Karpas-422 (cell line): ENCODE measurements at regions not wholly inside any gene's neighbourhood (a gene's known extent, or its start where the extent isn't known, plus 50 kb on each side); places are given as distances from the start of the nearest gene placed in this dataset.

Source experiments
- DNase-seq: peaks from one replicate; pipeline ENCODE4 v3.0.0-alpha.2; 2015
- H2AFZ ChIP-seq: fragments of 200-600 bp; sonication (generic); 2 replicates; pipeline ENCODE4 v1.6.1; 2014; ENCODE audit warnings: antibody characterized with exemption, low read length, mixed read lengths
- H3K27ac ChIP-seq: fragments of 200-600 bp; sonication (generic); 2 replicates; pipeline ENCODE4 v1.5.1; 2014; ENCODE audit warnings: mild to moderate bottlenecking, low read length, moderate library complexity
- H3K27me3 ChIP-seq: fragments of 200-600 bp; sonication (generic); 2 replicates; pipeline ENCODE4 v1.6.1; 2014; ENCODE audit warnings: low read length, mixed read lengths
- H3K36me3 ChIP-seq: fragments of 200-600 bp; sonication (generic); 2 replicates; pipeline ENCODE4 v1.6.1; 2014; ENCODE audit warnings: low read length, mixed read lengths; ENCODE audit not compliant: insufficient read depth
- H3K4me1 ChIP-seq: fragments of 200-600 bp; sonication (generic); 2 replicates; pipeline ENCODE4 v1.6.1; 2014; ENCODE audit warnings: mild to moderate bottlenecking, low read length, mixed read lengths
- H3K4me2 ChIP-seq: fragments of 200-600 bp; sonication (generic); 2 replicates; pipeline ENCODE4 v1.6.1; 2014; ENCODE audit warnings: low read length, low read depth, mild to moderate bottlenecking; ENCODE audit not compliant: poor library complexity, severe bottlenecking
- H3K4me3 ChIP-seq: fragments of 200-600 bp; sonication (generic); 2 replicates; pipeline ENCODE4 v1.5.1; 2014; ENCODE audit warnings: mild to moderate bottlenecking, antibody characterized with exemption, low read length, mixed read lengths
- H3K79me2 ChIP-seq: fragments of 200-600 bp; sonication (generic); 2 replicates; pipeline ENCODE4 v1.6.1; 2014; ENCODE audit warnings: mild to moderate bottlenecking, low read length, mixed read lengths
- H3K9ac ChIP-seq: fragments of 200-600 bp; sonication (generic); 2 replicates; pipeline ENCODE4 v1.6.0; 2014; ENCODE audit warnings: low read length
- H3K9me2 ChIP-seq: fragments of 200-600 bp; sonication (generic), shearing (Covaris generic); replicated peaks from 2 replicates; pipeline ENCODE4 v1.6.0; 2014; ENCODE audit warnings: mild to moderate bottlenecking, low read length, moderate library complexity; ENCODE audit not compliant: insufficient read depth
- H3K9me3 ChIP-seq: fragments of 300-700, 200-600 bp; sonication (generic); 2 replicates; pipeline ENCODE4 v1.6.1; 2014; ENCODE audit warnings: low read length, mixed read lengths
- H4K20me1 ChIP-seq: fragments of 200-600 bp; sonication (generic); 2 replicates; pipeline ENCODE4 v1.6.1; 2014; ENCODE audit warnings: mild to moderate bottlenecking, antibody characterized with exemption, low read length, low read depth; ENCODE audit not compliant: insufficient read depth

- H4K20me1 ChIP-seq: no peaks in the 10 kb centered on the region
- H3K9me2 ChIP-seq: no peaks in the 10 kb centered on the region
- no peak overlapping the region for H3K4me2 ChIP-seq
- no peak overlapping the region for H3K4me3 ChIP-seq
- H3K36me3 ChIP-seq: no peaks in the 10 kb centered on the region
- no peaks in the 10 kb centered on the region for H3K79me2 ChIP-seq
- no peak overlapping the region for H3K27ac ChIP-seq
- H3K9me3 ChIP-seq: no peaks in the 10 kb centered on the region
- no peaks in the 10 kb centered on the region for H3K27me3 ChIP-seq
- no peak overlapping the region for H2AFZ ChIP-seq
- no peak overlapping the region for H3K9ac ChIP-seq
- DNase-seq: no peak
- peaks cover 81% of the 10 kb centered on the region for H3K4me1 ChIP-seq
Observed at GRCh38 chr17:22469101-22469880, 777.0 kb downstream of the KCNJ18 start.

- Histone ChIP-seq H3K9me3 (no peaks in the 10 kb centered on the region), H2AFZ (no peak overlapping the region), H3K36me3 (no peaks in the 10 kb centered on the region), H3K27ac (no peak overlapping the region), H3K4me1 (peaks cover 75% of the 10 kb centered on the region), H3K27me3 (no peaks in the 10 kb centered on the region), H3K79me2 (no peaks in the 10 kb centered on the region), H4K20me1 (no peaks in the 10 kb centered on the region), H3K4me3 (no peak overlapping the region), H3K9me2 (no peaks in the 10 kb centered on the region), H3K4me2 (no peak overlapping the region), H3K9ac (no peak overlapping the region)
- DNase-seq: no peak
Observed at GRCh38 chr17:22469941-22470340, 777.6 kb downstream of the KCNJ18 start.

DNA sequence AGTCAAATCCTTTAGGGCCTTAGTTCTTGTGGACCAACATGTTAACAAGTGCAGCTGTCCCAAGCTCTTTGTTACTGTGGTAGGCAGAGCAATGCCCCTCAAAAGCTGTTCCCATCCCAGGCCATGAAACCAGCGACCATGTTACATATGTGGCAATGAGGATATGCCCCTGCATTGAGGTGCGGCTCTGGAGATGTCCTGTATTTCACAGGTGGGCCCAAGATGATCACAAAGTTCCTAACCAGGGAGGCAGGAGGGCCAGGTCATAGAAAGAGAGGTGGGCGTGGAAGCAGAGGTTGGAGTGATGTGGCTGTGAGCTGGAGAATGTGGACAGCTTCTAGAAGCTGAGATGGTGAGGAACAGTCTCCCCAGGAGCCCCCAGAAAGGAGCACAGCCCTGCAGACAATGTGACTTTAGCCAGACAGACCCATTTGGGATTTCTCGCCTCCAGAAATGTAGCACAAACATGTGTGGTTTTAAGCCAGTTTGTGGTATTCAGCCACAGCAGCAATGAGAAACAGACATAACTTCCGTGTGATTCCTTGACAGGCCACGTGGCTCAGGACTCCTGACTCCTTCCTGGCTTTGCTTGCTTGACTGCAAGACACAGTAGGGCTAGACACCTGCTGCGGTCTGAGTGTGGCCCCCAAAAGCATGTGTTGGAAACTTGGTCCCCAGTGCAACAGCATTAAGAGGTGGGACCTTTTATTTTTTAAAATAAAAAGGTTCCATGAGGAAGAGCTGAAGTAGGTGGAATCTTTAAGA, 778.3 kb downstream of the KCNJ18 start:
- H3K9me3 ChIP-seq: no peaks in the 10 kb centered on the region
- no peak overlapping the region for H3K27ac ChIP-seq
- no peaks in the 10 kb centered on the region for H3K9me2 ChIP-seq
- no peaks in the 10 kb centered on the region for H3K79me2 ChIP-seq
- H3K9ac ChIP-seq: no peak overlapping the region
- H3K4me3 ChIP-seq: no peak overlapping the region
- no peaks in the 10 kb centered on the region for H3K27me3 ChIP-seq
- peaks cover 68% of the 10 kb centered on the region for H3K4me1 ChIP-seq
- no peak for DNase-seq
- H3K4me2 ChIP-seq: no peak overlapping the region
- H4K20me1 ChIP-seq: no peaks in the 10 kb centered on the region
- H3K36me3 ChIP-seq: no peaks in the 10 kb centered on the region
- peak overlapping the region; percentile 54; the same call in 1 of the 2 replicates for H2AFZ ChIP-seq

DNA sequence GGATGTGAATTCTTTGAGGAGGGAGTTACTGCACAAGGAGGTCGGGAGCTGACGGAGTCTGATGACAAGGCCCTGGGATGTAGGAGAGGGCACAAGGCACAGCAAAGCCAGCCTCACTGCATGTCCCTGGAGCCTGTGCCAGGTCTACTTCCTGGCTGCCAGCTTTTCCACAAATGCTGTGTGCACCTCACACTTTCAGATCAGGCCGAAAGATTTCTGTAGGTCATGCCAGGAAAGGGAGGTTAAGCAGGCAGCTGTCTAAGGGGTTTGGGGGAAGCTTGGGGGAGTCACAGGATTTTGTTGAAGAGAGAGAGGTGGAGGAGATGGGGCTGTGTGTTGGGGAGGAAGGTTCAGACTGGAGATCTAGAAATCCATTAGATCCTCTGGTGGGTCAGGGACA, 792.5 kb downstream of the KCNJ18 start:
- H4K20me1 ChIP-seq: no peaks in the 10 kb centered on the region

GRCh38 chr17:22490399-22490798, 798.1 kb downstream of the KCNJ18 start:
- Histone ChIP-seq H4K20me1 (no peaks in the 10 kb centered on the region), H2AFZ (no peak overlapping the region)

More for the DNA sequence above, 792.5 kb downstream of the KCNJ18 start:
- H3K27me3 ChIP-seq: no peaks in the 10 kb centered on the region
- H3K36me3 ChIP-seq: no peaks in the 10 kb centered on the region; the same call in 1 of the 2 replicates
- H3K4me3 ChIP-seq: no peak overlapping the region
- no peaks in the 10 kb centered on the region for H3K9me2 ChIP-seq
- H3K9ac ChIP-seq: peak overlapping the region; percentile 6; the same call in 1 of the 2 replicates
- no peak for DNase-seq
- no peaks in the 10 kb centered on the region for H3K9me3 ChIP-seq
- H2AFZ ChIP-seq: peak overlapping the region; percentile 65; the same call in 1 of the 2 replicates
- peak overlapping the region; percentile 95; the same call in 1 of the 2 replicates for H3K27ac ChIP-seq
- H3K79me2 ChIP-seq: no peaks in the 10 kb centered on the region
- H3K4me2 ChIP-seq: peak overlapping the region; percentile 70
- H3K4me1 ChIP-seq: peaks cover 77% of the 10 kb centered on the region

GRCh38 chr17:22492331-22492730, 800.0 kb downstream of the KCNJ18 start:
- H3K4me2 ChIP-seq: peak overlapping the region; percentile 14
- no peaks in the 10 kb centered on the region; the same call in 1 of the 2 replicates for H3K36me3 ChIP-seq
- peaks cover 43% of the 10 kb centered on the region for H3K4me1 ChIP-seq
- peak; percentile 84 for DNase-seq
- no peaks in the 10 kb centered on the region for H3K9me2 ChIP-seq
- no peak overlapping the region; the same call in 1 of the 2 replicates for H3K9ac ChIP-seq
- no peaks in the 10 kb centered on the region for H4K20me1 ChIP-seq
- H3K4me3 ChIP-seq: no peak overlapping the region
- H3K27me3 ChIP-seq: no peaks in the 10 kb centered on the region
- no peaks in the 10 kb centered on the region for H3K79me2 ChIP-seq
- no peak overlapping the region for H3K27ac ChIP-seq
- H3K9me3 ChIP-seq: no peaks in the 10 kb centered on the region
- H2AFZ ChIP-seq: no peak overlapping the region

More at GRCh38 chr17:22490399-22490798, 798.1 kb downstream of the KCNJ18 start:
- H3K9me3 ChIP-seq: no peaks in the 10 kb centered on the region
- H3K79me2 ChIP-seq: no peaks in the 10 kb centered on the region
- no peak overlapping the region for H3K4me2 ChIP-seq
- no peak overlapping the region for H3K4me3 ChIP-seq
- no peak overlapping the region for H3K9ac ChIP-seq
- DNase-seq: no peak
- H3K27me3 ChIP-seq: no peaks in the 10 kb centered on the region
- no peaks in the 10 kb centered on the region for H3K9me2 ChIP-seq
- peaks cover 55% of the 10 kb centered on the region for H3K4me1 ChIP-seq
- no peak overlapping the region for H3K27ac ChIP-seq
- H3K36me3 ChIP-seq: no peaks in the 10 kb centered on the region; the same call in 1 of the 2 replicates

DNA sequence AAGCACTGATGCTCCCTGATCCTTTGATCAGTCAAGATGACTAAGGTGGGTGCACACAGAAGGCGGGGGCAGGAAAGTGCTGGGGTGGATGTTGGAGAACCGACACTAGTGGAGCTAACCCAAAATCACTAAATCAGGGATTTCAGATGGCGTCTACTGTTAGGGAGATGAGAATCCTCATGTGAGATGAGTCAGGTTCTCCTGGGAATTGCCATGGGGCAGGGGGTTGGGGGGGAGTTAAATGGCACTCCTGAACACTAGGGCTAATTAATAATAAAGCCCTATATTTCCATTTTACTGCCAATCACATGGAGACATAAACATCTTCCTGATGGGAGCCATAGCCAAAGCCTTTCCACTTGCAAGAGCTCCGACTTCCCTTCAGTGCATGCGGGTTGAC, 804.1 kb downstream of the KCNJ18 start:
- H3K9me3 ChIP-seq: no peaks in the 10 kb centered on the region
- no peak overlapping the region for H3K4me2 ChIP-seq
- H3K27me3 ChIP-seq: no peaks in the 10 kb centered on the region
- no peak for DNase-seq
- H3K9ac ChIP-seq: no peak overlapping the region
- no peak overlapping the region for H2AFZ ChIP-seq
- no peak overlapping the region for H3K27ac ChIP-seq
- no peaks in the 10 kb centered on the region for H3K36me3 ChIP-seq
- peaks cover 32% of the 10 kb centered on the region for H3K4me1 ChIP-seq
- H3K4me3 ChIP-seq: no peak overlapping the region
- no peaks in the 10 kb centered on the region for H4K20me1 ChIP-seq
- H3K9me2 ChIP-seq: no peaks in the 10 kb centered on the region
- H3K79me2 ChIP-seq: no peaks in the 10 kb centered on the region

DNA sequence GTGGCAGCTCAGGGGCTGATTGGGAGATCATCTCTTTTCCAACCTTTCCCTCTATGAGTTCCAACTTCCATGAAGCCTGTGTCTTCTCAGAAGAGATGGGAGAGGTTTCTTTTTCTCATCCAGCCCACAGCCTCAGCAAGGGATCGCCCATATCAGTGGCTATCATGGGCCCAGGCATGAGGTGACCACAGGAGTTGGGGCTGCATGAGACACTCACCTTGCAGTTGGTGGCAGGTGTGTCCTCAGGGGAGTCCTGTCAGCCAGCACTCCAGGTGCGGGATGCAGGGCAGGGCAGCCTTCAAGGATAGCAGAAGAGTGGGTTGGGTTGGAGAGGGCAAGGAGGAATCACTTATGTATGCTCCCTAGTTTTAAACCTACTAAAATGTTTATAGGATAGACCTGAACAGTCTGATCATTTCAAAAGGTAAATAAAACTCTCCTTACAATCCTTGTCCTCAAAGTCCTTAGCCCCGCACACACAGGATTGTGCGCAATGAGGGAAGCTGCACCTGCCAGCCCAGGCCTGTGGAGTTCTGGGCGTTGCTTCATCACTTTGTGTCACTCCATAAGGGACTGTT, 811.1 kb downstream of the KCNJ18 start:
- H3K9me2 ChIP-seq: no peaks in the 10 kb centered on the region
- no peak overlapping the region for H2AFZ ChIP-seq
- DNase-seq: no peak
- no peaks in the 10 kb centered on the region; the same call in 1 of the 2 replicates for H3K9me3 ChIP-seq
- H3K4me2 ChIP-seq: no peak overlapping the region
- no peak overlapping the region for H3K4me3 ChIP-seq
- no peaks in the 10 kb centered on the region for H4K20me1 ChIP-seq
- H3K27ac ChIP-seq: no peak overlapping the region
- H3K9ac ChIP-seq: no peak overlapping the region
- no peaks in the 10 kb centered on the region for H3K79me2 ChIP-seq
- H3K36me3 ChIP-seq: no peaks in the 10 kb centered on the region
- peaks cover 43% of the 10 kb centered on the region for H3K4me1 ChIP-seq
- no peaks in the 10 kb centered on the region for H3K27me3 ChIP-seq
